ENCODE measurements at regions not wholly inside any gene's neighbourhood (a gene's known extent, or its start where the extent isn't known, plus 50 kb on each side); places are given as distances from the start of the nearest gene placed in this dataset.

- Histone ChIP-seq H2AFZ (no peak overlapping the region), H3K4me1 (replicated peaks; ENCODE audit: insufficient read depth) (peaks cover 17% of the 10 kb centered on the region)
- DNase-seq: no peak
Measured at GRCh38 chr5:130335117-130335516, 430.9 kb downstream of the CHSY3 start.

DNA sequence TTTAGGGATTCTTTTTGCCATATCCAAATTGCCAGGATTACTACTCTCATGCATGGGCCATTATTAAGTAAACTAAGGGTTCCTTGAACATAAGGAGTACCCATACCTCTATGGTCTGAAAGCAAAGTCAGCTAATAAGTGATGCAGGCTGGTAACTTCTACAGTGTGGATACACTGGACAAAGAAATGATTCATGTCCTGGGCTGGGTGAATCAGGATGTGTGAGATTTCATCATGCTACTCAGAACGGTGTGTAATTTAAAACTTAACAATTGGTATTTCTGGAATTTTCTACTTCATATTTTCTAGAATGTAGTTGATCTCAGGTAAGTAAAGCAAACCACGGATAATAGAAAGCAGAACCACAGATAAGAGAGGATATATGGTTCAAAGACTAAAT, 428.8 kb downstream of the CHSY3 start:
- H3K4me2 ChIP-seq: no peak overlapping the region
- H3K4me3 ChIP-seq: no peak overlapping the region
- no peaks in the 10 kb centered on the region for H3F3A ChIP-seq (ENCODE audit: insufficient read depth, low read depth)
- ChIA-PET POLR2A (ENCODE audit: unreplicated experiment) (no interaction called here), CTCF (no interaction called here)
- no peaks in the 10 kb centered on the region for H3K27me3 ChIP-seq (ENCODE audit: insufficient read depth, low read depth)
- DNase-seq: no peak
- peaks cover 17% of the 10 kb centered on the region for H3K4me1 ChIP-seq (replicated peaks; ENCODE audit: insufficient read depth)
- no peak for TF ChIP-seq EZH2 (IDR thresholded peaks at IDR 0.05; ENCODE audit: low read depth)
- no peaks in the 10 kb centered on the region for H4K20me1 ChIP-seq (ENCODE audit: insufficient read depth)
- H3K36me3 ChIP-seq (ENCODE audit: low read depth): no peaks in the 10 kb centered on the region
- H3K9me2 ChIP-seq (ENCODE audit: insufficient read depth): no peaks in the 10 kb centered on the region
- H3K27ac ChIP-seq: no peak overlapping the region
- no peaks in the 10 kb centered on the region for H3K79me2 ChIP-seq (ENCODE audit: low read depth)
- no TSS peak for BruUV-seq (replicated peaks)
- intact Hi-C loops (cut with micrococcal nuclease; ENCODE audit: unreplicated experiment): no loop called here
- H3K9me3 ChIP-seq (ENCODE audit: insufficient read depth, low read depth): peaks cover 6% of the 10 kb centered on the region; the same call in 1 of the 2 replicates
- H2AFZ ChIP-seq: no peak overlapping the region

More at GRCh38 chr5:130335117-130335516, 430.9 kb downstream of the CHSY3 start:
- no TSS peak for BruUV-seq (replicated peaks)
- H4K20me1 ChIP-seq (ENCODE audit: insufficient read depth): no peaks in the 10 kb centered on the region
- H3K36me3 ChIP-seq (ENCODE audit: low read depth): no peaks in the 10 kb centered on the region
- ChIA-PET CTCF (no interaction called here), POLR2A (ENCODE audit: unreplicated experiment) (no interaction called here)
- H3K27me3 ChIP-seq (ENCODE audit: insufficient read depth, low read depth): no peaks in the 10 kb centered on the region
- no peak for TF ChIP-seq EZH2 (IDR thresholded peaks at IDR 0.05; ENCODE audit: low read depth)
- TF ChIP-seq, protein P1, sequence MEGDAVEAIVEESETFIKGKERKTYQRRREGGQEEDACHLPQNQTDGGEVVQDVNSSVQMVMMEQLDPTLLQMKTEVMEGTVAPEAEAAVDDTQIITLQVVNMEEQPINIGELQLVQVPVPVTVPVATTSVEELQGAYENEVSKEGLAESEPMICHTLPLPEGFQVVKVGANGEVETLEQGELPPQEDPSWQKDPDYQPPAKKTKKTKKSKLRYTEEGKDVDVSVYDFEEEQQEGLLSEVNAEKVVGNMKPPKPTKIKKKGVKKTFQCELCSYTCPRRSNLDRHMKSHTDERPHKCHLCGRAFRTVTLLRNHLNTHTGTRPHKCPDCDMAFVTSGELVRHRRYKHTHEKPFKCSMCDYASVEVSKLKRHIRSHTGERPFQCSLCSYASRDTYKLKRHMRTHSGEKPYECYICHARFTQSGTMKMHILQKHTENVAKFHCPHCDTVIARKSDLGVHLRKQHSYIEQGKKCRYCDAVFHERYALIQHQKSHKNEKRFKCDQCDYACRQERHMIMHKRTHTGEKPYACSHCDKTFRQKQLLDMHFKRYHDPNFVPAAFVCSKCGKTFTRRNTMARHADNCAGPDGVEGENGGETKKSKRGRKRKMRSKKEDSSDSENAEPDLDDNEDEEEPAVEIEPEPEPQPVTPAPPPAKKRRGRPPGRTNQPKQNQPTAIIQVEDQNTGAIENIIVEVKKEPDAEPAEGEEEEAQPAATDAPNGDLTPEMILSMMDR (conservative IDR thresholded peaks at IDR 0.05): no peak
- no peak overlapping the region for H3K4me2 ChIP-seq
- no peaks in the 10 kb centered on the region for H3K9me2 ChIP-seq (ENCODE audit: insufficient read depth)
- H3K79me2 ChIP-seq (ENCODE audit: low read depth): no peaks in the 10 kb centered on the region
- no peak overlapping the region for H3K27ac ChIP-seq
- intact Hi-C loops (cut with micrococcal nuclease; ENCODE audit: unreplicated experiment): no loop called here
- no peak overlapping the region for H3K4me3 ChIP-seq
- H3F3A ChIP-seq (ENCODE audit: insufficient read depth, low read depth): no peaks in the 10 kb centered on the region
- peaks cover 6% of the 10 kb centered on the region; the same call in 1 of the 2 replicates for H3K9me3 ChIP-seq (ENCODE audit: insufficient read depth, low read depth)

GRCh38 chr5:130331332-130331731, 427.1 kb downstream of the CHSY3 start:
- H3K4me3 ChIP-seq: no peak overlapping the region
- no TSS peak for BruUV-seq (replicated peaks)

More at GRCh38 chr5:130331332-130331731, 427.1 kb downstream of the CHSY3 start:
- DNase-seq: no peak
- H3K9me3 ChIP-seq (ENCODE audit: insufficient read depth, low read depth): peaks cover 6% of the 10 kb centered on the region; the same call in 1 of the 2 replicates
- ChIA-PET POLR2A (ENCODE audit: unreplicated experiment) (no interaction called here), CTCF (no interaction called here)
- no peaks in the 10 kb centered on the region for H3K36me3 ChIP-seq (ENCODE audit: low read depth)
- no peak overlapping the region for H2AFZ ChIP-seq
- no peaks in the 10 kb centered on the region for H3K9me2 ChIP-seq (ENCODE audit: insufficient read depth)
- no peak for TF ChIP-seq EZH2 (IDR thresholded peaks at IDR 0.05; ENCODE audit: low read depth)
- TF ChIP-seq, protein P1 (conservative IDR thresholded peaks at IDR 0.05): no peak
- no peak overlapping the region for H3K27ac ChIP-seq
- H3K4me1 ChIP-seq (replicated peaks; ENCODE audit: insufficient read depth): peaks cover 7% of the 10 kb centered on the region; the same call in 1 of the 2 replicates
- intact Hi-C loops (cut with micrococcal nuclease; ENCODE audit: unreplicated experiment): no loop called here
- H4K20me1 ChIP-seq (ENCODE audit: insufficient read depth): no peaks in the 10 kb centered on the region
- H3K79me2 ChIP-seq (ENCODE audit: low read depth): no peaks in the 10 kb centered on the region
- H3K4me2 ChIP-seq: no peak overlapping the region
- no peaks in the 10 kb centered on the region for H3K27me3 ChIP-seq (ENCODE audit: insufficient read depth, low read depth)
- H3F3A ChIP-seq (ENCODE audit: insufficient read depth, low read depth): no peaks in the 10 kb centered on the region
